NCI-H2081 treated with DMSO at 0.1 percent for 48 hours (cell line): ENCODE measurements at regions not wholly inside any gene's neighbourhood (a gene's known extent, or its start where the extent isn't known, plus 50 kb on each side); places are given as distances from the start of the nearest gene placed in this dataset.

Source experiments
- DNase-seq: peaks from one replicate; lab custom pipeline; 2025; lab: John Stamatoyannopoulos, UW

- DNase-seq = no peak
Measured at GRCh38 chrX:42619068-42619467, 158.9 kb downstream of the PPP1R2C start.

GRCh38 chrX:42616981-42617380 is 161.0 kb downstream of the PPP1R2C start:
- DNase-seq = no peak

- DNase-seq = no peak
Measured at GRCh38 chrX:42615161-42615563, 162.8 kb downstream of the PPP1R2C start.

GRCh38 chrX:42606591-42606990 is 171.4 kb downstream of the PPP1R2C start:
- no peak for DNase-seq

GRCh38 chrX:42604302-42604701 is 173.7 kb downstream of the PPP1R2C start:
- no peak for DNase-seq

GRCh38 chrX:42603016-42603415 is 174.9 kb downstream of the PPP1R2C start:
- no peak for DNase-seq

GRCh38 chrX:42602566-42602965 is 175.4 kb downstream of the PPP1R2C start:
- DNase-seq = no peak

GRCh38 chrX:42602136-42602535 is 175.8 kb downstream of the PPP1R2C start:
- DNase-seq = no peak

- DNase-seq = no peak
Measured at GRCh38 chrX:42597481-42597880, 180.5 kb downstream of the PPP1R2C start.

- DNase-seq = no peak
Measured at GRCh38 chrX:42585842-42586621, 191.9 kb downstream of the PPP1R2C start.

GRCh38 chrX:42577936-42578470 is 200.0 kb downstream of the PPP1R2C start:
- DNase-seq = no peak

- DNase-seq = no peak
Measured at GRCh38 chrX:42567268-42567667, 210.7 kb downstream of the PPP1R2C start.

- DNase-seq = no peak
Measured at GRCh38 chrX:42565739-42566138, 212.2 kb downstream of the PPP1R2C start.

- no peak for DNase-seq
Measured at GRCh38 chrX:42546800-42547199, 231.2 kb downstream of the PPP1R2C start.

- no peak for DNase-seq
Measured at GRCh38 chrX:42544883-42545282, 233.1 kb downstream of the PPP1R2C start.

GRCh38 chrX:42541554-42541953 is 236.4 kb downstream of the PPP1R2C start:
- DNase-seq = no peak

GRCh38 chrX:42540146-42540545 is 237.8 kb downstream of the PPP1R2C start:
- DNase-seq = no peak

- DNase-seq = no peak
Measured at GRCh38 chrX:42538405-42538804, 239.6 kb downstream of the PPP1R2C start.

- no peak for DNase-seq
Measured at GRCh38 chrX:42536286-42536685, 241.7 kb downstream of the PPP1R2C start.

- DNase-seq = no peak
Measured at GRCh38 chrX:42535233-42535632, 242.7 kb downstream of the PPP1R2C start.

GRCh38 chrX:42533761-42534160 is 244.2 kb downstream of the PPP1R2C start:
- no peak for DNase-seq

- DNase-seq = no peak
Measured at GRCh38 chrX:42531441-42531840, 246.5 kb downstream of the PPP1R2C start.

GRCh38 chrX:42530027-42530426 is 247.9 kb downstream of the PPP1R2C start:
- no peak for DNase-seq

- DNase-seq = no peak
Measured at GRCh38 chrX:42524379-42524778, 253.6 kb downstream of the PPP1R2C start.
